GM06990 (cell line): ENCODE measurements at regions not wholly inside any gene's neighbourhood (a gene's known extent, or its start where the extent isn't known, plus 50 kb on each side); places are given as distances from the start of the nearest gene placed in this dataset.

Experiments used
- DNase-seq: peaks from one replicate; pipeline ENCODE4 v3.0.0-alpha.2; 2011; ENCODE audit not compliant: insufficient read length; ENCODE audit errors: extremely low read depth
- H3K27me3 ChIP-seq: replicated peaks from 2 replicates; pipeline ENCODE4 v1.6.0; 2011; ENCODE audit warnings: low read length; ENCODE audit not compliant: control insufficient read depth, insufficient read depth
- H3K36me3 ChIP-seq: 2 replicates; pipeline ENCODE4 v1.5.1; 2011; ENCODE audit warnings: low read length; ENCODE audit not compliant: control insufficient read depth, insufficient read depth
- H3K4me3 ChIP-seq: replicated peaks from 2 replicates; pipeline ENCODE4 v1.5.1; 2011; ENCODE audit warnings: low read depth, mild to moderate bottlenecking, control low read depth, low read length
- TF ChIP-seq, protein P1 (sequence below): IDR thresholded peaks from 2 replicates; pipeline ENCODE4 v1.5.1; 2011; ENCODE audit warnings: low read length, control low read depth, mild to moderate bottlenecking, inconsistent platforms; ENCODE audit not compliant: insufficient read depth, poor library complexity, severe bottlenecking

DNA sequence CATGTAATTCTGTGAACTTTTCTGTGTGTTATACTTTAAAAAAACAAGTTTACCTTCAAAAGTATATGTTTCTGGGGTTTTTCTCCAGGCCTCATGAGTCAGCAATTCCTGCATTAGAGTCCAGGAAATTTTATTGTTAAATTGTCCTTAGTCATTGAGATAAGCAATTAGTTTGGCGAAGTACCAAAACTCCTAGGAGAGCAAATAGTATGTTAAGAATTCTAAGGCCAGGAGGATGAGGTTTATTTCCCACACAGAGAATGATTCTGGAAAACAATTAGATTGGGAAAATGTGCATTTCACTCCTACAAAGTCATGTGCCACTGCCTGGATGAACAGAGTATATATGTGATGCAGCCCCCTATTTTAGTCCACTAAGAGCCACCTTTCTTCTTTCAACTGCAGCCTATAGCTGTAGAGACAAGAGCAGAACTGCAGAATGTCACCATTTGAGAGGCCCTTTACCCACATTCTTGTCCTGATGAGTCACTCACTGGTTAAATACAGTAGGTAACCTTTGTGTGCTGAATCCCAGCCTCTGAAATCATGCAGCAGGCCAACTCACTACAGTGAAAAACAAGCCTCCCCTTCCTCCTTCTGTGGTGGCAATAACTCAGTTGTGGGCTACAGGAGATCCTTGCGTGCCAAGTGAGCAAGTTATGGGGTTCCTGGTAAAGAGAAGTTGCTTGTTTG is 452.8 kb upstream of the THBS1 start:
- Histone ChIP-seq H3K4me3 (no peak overlapping the region), H3K27me3 (no peaks in the 10 kb centered on the region; the same call in 1 of the 2 replicates), H3K36me3 (no peaks in the 10 kb centered on the region)
- no peak for DNase-seq
- TF ChIP-seq, protein P1, sequence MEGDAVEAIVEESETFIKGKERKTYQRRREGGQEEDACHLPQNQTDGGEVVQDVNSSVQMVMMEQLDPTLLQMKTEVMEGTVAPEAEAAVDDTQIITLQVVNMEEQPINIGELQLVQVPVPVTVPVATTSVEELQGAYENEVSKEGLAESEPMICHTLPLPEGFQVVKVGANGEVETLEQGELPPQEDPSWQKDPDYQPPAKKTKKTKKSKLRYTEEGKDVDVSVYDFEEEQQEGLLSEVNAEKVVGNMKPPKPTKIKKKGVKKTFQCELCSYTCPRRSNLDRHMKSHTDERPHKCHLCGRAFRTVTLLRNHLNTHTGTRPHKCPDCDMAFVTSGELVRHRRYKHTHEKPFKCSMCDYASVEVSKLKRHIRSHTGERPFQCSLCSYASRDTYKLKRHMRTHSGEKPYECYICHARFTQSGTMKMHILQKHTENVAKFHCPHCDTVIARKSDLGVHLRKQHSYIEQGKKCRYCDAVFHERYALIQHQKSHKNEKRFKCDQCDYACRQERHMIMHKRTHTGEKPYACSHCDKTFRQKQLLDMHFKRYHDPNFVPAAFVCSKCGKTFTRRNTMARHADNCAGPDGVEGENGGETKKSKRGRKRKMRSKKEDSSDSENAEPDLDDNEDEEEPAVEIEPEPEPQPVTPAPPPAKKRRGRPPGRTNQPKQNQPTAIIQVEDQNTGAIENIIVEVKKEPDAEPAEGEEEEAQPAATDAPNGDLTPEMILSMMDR, result no peak

DNA sequence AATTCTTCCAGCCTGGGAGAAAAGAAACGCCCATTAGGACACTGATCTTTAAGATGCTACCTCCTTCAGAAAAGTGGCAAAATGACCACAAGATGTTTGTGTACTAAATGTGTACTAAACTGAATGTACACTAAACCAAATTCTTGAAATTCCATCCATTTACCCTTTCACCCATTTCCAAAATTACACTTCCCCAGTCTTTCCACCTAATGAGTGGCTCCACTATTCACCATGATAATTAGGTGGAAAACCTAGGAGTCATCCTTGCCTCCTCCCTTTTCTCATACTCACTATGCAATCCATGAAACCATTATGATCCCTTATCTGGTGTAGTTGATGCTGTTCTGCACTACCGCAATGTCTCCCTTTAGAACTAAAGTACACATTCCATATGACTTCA is 452.1 kb upstream of the THBS1 start:
- no peak for DNase-seq
- H3K27me3 ChIP-seq, result no peaks in the 10 kb centered on the region; the same call in 1 of the 2 replicates
- no peaks in the 10 kb centered on the region for H3K36me3 ChIP-seq
- no peak overlapping the region for H3K4me3 ChIP-seq
- TF ChIP-seq, protein P1, result no peak

DNA sequence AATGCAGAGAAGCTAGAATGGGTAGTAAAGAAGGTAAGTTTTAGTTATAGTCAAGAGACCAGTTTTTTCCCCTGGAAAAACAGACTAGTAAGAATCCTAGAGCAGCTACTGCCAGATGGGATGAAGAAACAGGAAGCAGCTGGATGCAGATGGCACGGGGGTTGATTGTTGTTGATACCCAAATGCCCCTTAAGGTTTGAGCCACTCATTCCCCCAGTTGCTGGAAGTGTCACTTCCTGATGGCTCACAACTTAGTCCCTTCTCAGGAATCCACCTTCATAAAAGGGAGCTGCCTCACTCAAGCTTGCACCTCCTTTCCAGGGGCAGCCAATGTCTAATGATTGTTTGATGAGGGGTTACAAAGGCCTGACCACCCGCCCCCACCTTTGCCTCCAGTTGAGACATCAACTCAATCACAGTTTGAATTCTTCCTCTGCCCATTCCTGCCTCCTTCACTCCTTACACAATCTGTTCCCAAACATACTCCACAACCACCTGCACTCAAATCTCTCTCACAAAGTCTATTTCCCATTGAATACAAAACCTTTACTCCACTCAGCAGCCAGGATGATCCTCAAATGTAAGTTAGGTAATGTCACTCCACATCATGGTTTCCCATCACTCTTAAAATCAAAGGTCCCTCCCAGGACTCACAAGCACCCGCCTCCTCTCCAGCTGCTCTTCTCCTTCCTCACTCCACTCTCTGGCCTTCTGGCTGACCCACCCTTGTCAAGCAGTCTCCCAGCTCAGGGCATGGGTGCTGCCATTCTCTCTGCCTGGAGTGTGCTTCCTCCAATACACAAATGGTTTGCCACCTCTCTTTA is 450.1 kb upstream of the THBS1 start:
- no peak overlapping the region for H3K4me3 ChIP-seq
- H3K36me3 ChIP-seq, result no peaks in the 10 kb centered on the region
- no peaks in the 10 kb centered on the region for H3K27me3 ChIP-seq
- TF ChIP-seq, protein P1, result no peak
- DNase-seq, result no peak

DNA sequence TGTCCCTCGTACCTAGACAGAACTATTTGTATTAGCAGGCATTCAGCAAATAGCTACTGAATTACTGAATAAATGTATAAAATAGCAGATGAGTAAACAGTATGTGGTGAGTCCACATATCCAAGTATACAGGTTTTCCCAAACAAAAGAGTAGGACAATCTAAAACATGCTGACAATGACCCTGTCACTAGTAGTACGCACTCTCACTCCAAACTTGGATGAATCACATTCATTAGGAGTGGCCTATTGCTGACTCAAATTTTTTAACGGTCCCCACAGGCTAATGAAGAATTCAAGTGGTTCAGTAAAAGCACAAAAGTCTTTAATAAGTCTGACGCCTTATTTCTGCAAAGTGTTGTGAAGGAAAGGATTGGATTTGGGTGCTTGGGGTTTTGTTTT is 449.3 kb upstream of the THBS1 start:
- DNase-seq, result no peak
- Histone ChIP-seq H3K27me3 (no peaks in the 10 kb centered on the region), H3K36me3 (no peaks in the 10 kb centered on the region), H3K4me3 (no peak overlapping the region)
- TF ChIP-seq, protein P1, result no peak

DNA sequence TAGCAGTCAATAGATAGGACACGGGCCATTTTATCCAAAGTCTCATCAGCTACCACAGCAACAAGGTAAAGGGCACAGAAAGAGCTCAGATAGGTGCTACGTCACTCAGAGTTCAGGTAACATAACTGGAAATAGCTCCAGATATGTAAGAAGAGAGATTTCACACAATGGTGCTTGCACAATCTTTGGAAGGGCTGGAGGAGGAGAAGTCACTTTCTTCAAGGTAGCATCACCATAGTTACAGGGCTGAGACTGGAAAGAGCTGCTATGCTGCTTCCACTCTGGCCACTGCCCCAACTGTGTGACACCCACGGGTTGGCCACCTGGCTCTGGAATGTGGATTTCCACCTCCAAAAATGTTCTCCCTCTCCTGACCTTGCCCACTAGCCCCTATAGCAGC is 448.8 kb upstream of the THBS1 start:
- Histone ChIP-seq H3K4me3 (no peak overlapping the region), H3K27me3 (no peaks in the 10 kb centered on the region), H3K36me3 (no peaks in the 10 kb centered on the region)
- no peak for DNase-seq
- TF ChIP-seq, protein P1, result no peak
